ENCODE measurements at regions not wholly inside any gene's neighbourhood (a gene's known extent, or its start where the extent isn't known, plus 50 kb on each side); places are given as distances from the start of the nearest gene placed in this dataset.

- intact Hi-C loops (cut with DNase I) = no loop called here
- H3K27ac ChIP-seq = no peak overlapping the region
- peaks cover 0 to 15% (median 3%) of the 10 kb centered on the region in 4 donors for H3K4me1 ChIP-seq
- WGBS (ENCODE audit: insufficient coverage, low coverage, low lambda C conversion rate, missing lambda C conversion rate) = 94% methylated on average over 6 of the region's 6 CpGs
- no peak for TF ChIP-seq CTCF (IDR thresholded peaks at IDR 0.05)
- no peak for TF ChIP-seq POLR2A (IDR thresholded peaks at IDR 0.05)
- no peaks in the 10 kb centered on the region for H3K27me3 ChIP-seq
- no peak overlapping the region for H3K4me3 ChIP-seq
- DNase-seq (no peak), ATAC-seq (no peak)
- H3K9me3 ChIP-seq = no peaks in the 10 kb centered on the region
- H3K36me3 ChIP-seq = no peaks in the 10 kb centered on the region
Observed at GRCh38 chr1:99561952-99562351, 84.0 kb upstream of the PALMD start.

- peak overlapping the region; percentile 71 to 82 (median 77) for H3K27ac ChIP-seq
- DNase-seq (no peak), ATAC-seq (peak; percentile 73 to 78 (median 74))
- H3K27me3 ChIP-seq = no peaks in the 10 kb centered on the region
- H3K4me3 ChIP-seq = peak overlapping the region in 2 of 3 donors; percentile 21 to 25
- 27% methylated on average over 1 of the region's 1 CpG for WGBS (ENCODE audit: insufficient coverage, low coverage, low lambda C conversion rate, missing lambda C conversion rate)
- TF ChIP-seq CTCF (IDR thresholded peaks at IDR 0.05) (peak in 1 of 4 donors; percentile 4), POLR2A (IDR thresholded peaks at IDR 0.05) (no peak)
- intact Hi-C loops (cut with DNase I) = no loop called here
- H3K36me3 ChIP-seq = no peaks in the 10 kb centered on the region
- no peaks in the 10 kb centered on the region for H3K9me3 ChIP-seq
- peaks cover 0 to 20% (median 3%) of the 10 kb centered on the region in 4 donors for H3K4me1 ChIP-seq
Observed at GRCh38 chr1:99565606-99566289, 80.2 kb upstream of the PALMD start.

GRCh38 chr1:99566290-99567021 is 79.5 kb upstream of the PALMD start:
- Histone ChIP-seq H3K4me3 (peak overlapping the region in 2 of 3 donors; percentile 21 to 25), H3K36me3 (no peaks in the 10 kb centered on the region), H3K4me1 (peaks cover 0 to 20% (median 3%) of the 10 kb centered on the region in 4 donors), H3K27me3 (no peaks in the 10 kb centered on the region), H3K27ac (peak overlapping the region; percentile 71 to 82 (median 77)), H3K9me3 (no peaks in the 10 kb centered on the region)
- TF ChIP-seq POLR2A (IDR thresholded peaks at IDR 0.05) (no peak), CTCF (IDR thresholded peaks at IDR 0.05) (no peak)
- intact Hi-C loops (cut with DNase I) = no loop called here
- ATAC-seq (peak; percentile 88 to 98 (median 92)), DNase-seq (no peak)
- WGBS (ENCODE audit: insufficient coverage, low coverage, low lambda C conversion rate, missing lambda C conversion rate) = 18% methylated on average over 4 of the region's 4 CpGs

- ATAC-seq = no peak
- Histone ChIP-seq H3K27me3 (no peaks in the 10 kb centered on the region), H3K4me1 (peaks cover 0 to 9% (median 0%) of the 10 kb centered on the region in 4 donors), H3K9me3 (no peaks in the 10 kb centered on the region), H3K27ac (no peak overlapping the region), H3K36me3 (no peaks in the 10 kb centered on the region), H3K4me3 (no peak overlapping the region)
- TF ChIP-seq CTCF (IDR thresholded peaks at IDR 0.05) (no peak), POLR2A (IDR thresholded peaks at IDR 0.05) (no peak)
- 75% methylated on average over 6 of the region's 6 CpGs for WGBS (ENCODE audit: insufficient coverage, low coverage, low lambda C conversion rate, missing lambda C conversion rate)
- intact Hi-C loops (cut with DNase I) = no loop called here
- DNase-seq = no peak
Observed at GRCh38 chr1:99570486-99571089, 75.3 kb upstream of the PALMD start.

All from right lobe of liver (tissue), 6 donors.